ENCODE measurements at regions not wholly inside any gene's neighbourhood (a gene's known extent, or its start where the extent isn't known, plus 50 kb on each side); places are given as distances from the start of the nearest gene placed in this dataset.
"Not testable (repeated sequence)": the region's sequence is repeated elsewhere in the genome, so short reads cannot be mapped to it uniquely, and the experiment has no call there.

DNA sequence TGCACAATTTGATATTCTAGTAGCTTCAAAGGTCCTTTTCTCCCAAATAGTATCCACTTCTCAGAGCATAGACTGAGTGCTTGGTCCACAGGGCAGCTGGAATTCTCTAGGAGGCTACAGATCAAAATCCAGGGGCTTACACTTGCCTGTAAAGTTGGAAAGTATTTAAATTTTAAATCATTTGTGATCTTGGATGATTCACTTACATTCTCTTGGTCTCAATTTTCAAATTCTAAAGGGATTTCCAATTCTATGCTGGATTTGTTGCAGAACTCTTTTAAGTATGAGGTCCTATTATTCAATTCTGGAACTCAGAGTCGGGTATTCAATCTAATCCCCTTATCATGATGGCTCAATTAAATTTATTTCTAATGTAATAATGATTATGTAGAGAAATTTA lies 492.3 kb downstream of the NYAP2 start:
- DNase-seq = no peak

DNA sequence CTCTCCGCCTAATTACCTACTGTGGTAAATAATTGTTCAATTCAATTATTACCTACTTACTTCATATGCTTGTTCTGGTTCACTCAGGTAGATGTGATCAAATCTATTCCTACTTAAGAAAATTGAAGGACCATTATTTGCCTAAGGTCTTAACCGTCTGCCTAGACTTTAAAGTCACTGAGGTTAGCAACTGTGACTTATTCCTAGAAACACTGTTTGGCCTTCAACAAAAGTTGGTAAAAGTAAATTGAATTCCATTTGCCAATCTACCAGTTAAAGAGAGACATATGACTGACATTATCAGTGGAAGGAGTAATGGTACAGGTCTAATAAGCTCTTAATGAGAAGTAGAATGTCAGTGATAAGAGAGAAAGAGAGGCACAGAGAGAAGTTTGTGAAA lies 491.5 kb downstream of the NYAP2 start:
- no peak for DNase-seq

DNA sequence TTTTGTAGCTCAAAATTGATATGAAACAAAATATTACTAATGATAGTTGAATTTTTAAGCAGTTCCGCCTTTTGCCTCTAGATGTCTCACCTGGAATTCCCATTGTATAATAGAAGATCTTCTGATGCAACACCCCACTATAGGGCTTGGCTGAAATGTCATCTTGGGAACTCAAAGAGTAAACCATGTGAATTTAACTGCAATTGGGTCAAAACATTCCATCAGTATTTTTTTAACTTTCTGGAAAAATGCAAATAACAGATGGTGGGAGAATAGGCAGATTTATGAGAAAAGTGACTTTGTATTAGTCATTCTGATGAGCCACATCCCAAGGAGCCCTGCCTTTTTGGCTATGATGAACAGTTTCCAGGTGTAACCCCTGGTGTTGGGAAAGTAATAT lies 489.9 kb downstream of the NYAP2 start:
- peak; percentile 2 for DNase-seq

DNA sequence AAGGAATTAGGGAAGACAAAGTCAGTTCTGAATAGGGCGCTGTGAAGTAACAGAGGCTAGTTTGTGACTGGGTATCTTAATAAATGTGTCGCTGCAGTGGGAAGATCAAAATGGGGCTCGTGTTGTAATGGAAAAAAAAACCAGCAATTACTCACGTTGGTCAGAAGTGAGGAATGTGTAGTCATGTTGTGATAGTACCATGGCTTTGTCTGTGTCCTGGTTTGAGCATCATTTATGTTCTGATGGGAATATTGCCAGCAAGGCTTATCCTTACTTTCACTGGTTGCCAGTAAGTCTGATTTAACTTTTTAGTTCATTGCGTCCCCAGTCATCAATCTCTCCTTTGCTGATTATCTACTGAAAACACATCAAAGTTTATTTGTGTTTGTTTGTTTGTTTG lies 467.6 kb downstream of the NYAP2 start:
- DNase-seq = no peak

DNA sequence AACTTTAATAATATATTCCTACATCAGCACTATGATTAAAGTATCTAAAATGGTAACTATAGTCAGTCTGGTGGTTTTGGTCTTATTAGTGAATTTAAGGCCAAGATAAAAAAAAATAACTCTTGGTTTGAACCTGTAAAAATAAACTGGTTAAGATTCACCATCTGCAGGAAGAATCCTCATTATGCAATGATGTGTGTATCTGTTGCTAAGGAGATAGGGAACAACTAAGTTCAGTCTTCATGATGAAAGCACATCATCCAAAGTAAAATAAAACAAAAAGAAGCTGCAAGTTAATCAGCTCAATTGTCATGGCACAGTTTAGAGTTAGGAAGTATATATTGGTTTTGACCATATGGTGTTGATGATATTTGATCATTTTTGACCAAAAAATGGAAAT lies 466.0 kb downstream of the NYAP2 start:
- no peak for DNase-seq

DNA sequence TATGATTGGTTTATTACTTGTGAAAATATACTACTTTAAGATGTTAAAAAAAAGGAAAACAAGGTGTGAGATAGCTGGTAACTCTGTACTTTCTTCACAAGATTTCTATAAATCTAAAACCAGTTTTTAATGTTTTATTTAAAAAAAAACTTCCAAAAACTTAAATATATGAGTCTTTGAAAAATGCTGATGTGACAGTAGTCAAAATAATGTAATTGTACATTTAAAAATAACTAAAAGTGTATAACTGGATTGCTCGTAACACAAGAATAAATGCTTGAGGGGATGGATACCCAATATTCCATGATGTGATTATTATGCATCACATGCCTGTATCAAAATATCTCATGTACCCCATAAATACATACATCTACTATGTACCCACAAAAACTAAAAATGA lies 464.9 kb downstream of the NYAP2 start:
- DNase-seq = no peak

DNA sequence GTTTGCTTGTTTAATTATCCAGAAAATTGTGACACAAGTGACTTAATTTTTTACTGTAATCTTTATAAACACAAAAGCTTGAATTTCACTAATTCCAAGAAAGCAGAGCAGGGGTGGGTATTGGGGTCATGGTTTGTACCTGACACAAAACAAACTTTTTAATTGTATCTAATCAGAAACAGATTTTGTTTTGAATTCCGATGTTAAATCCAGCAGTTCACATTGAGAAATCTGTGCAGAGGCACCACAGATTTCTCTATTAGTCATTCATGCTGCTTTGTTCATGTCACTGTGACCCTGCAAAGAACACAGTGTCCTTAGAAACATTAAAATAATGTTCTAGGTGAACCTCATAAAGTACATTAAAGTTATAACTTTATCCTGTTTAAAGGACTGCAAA lies 443.4 kb downstream of the NYAP2 start:
- no peak for DNase-seq

DNA sequence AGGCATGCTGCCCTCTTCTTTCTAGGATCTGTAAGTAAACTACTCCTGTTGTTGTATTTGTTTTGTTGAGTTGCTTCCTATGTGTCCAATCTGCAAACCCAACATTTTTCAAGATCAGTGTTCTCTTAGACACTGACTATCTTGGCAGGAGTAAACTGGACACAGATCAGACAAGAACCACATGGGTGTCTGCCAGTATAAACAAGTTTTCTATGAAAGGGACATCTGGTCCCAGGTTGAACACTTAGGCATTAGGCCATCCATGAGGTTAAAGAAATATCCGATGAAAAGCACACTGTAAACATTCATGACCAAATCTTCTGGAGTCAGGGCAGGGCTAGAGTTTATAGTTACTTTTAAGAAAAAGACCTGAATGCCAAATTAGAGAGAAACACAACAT lies 441.8 kb downstream of the NYAP2 start:
- no peak for DNase-seq

DNA sequence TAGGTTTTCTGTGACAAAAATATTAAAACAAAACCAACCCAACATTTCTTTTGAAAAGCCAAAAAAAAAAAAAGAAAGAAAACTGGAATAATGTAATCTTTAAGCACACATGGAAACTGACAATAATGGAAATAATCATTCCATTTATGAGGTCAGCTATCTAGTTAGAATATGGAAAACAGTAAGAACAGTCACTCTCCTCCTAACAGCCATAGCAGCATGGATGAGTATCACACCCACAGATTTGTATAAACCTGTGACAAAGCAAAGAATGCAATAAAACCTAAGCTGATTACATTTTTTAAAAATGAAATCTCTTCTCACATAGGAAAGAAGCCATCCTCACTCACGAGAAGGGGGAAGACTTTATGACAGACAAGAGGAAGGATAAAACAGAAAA lies 437.8 kb downstream of the NYAP2 start:
- no peak for DNase-seq

DNA sequence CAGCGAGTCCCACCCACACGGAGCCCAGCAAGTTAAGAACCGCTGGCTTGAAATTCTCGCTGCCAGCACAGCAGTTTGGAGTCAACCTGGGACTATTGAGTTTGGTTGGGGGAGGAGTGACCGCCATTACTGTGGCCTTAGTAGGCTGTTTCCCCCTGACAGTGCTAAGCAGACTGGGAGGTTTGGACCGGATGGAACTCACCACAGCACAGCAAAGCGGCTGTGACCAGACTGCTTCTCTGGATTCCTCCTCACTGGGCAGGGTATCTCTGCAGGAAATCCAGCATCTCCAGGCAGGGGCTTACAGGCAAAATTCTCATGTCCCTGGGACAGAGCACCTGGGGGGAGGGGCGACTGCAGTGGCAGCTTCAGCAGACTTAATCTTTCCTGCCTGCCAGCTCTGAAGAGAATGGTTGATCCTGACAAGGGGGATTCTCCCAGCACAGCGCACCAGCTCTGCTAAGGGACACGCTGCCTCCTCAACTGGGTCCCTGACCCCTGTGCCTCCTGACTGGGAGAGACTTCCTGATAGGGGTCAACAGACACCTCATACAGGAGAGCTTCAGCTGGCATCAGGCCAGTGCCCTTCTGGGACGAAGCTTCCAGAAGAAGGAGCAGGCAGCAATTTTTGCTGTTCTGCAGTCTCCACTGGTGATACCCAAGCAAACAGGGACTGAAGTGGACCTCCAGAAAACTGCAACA lies 425.4 kb downstream of the NYAP2 start:
- DNase-seq = no peak

DNA sequence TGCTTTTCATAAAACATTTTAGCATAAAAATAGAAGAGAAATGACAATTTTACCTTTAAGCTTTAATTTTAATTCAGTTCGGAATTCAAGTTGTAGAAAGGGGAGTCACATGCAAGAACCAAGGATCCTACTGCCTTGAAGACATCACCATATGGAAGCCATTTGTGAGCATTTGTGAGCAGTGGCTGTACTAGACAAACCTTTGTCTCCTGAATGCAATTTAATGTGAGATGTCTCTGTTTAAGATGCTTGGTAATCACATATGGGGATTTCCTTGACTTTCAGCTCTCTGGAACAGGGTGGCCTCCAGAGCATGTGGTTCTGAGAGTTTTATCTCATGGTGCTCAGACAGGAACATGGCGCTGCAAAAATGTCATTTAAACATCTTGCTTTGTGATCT lies 421.8 kb downstream of the NYAP2 start:
- no peak for DNase-seq

DNA sequence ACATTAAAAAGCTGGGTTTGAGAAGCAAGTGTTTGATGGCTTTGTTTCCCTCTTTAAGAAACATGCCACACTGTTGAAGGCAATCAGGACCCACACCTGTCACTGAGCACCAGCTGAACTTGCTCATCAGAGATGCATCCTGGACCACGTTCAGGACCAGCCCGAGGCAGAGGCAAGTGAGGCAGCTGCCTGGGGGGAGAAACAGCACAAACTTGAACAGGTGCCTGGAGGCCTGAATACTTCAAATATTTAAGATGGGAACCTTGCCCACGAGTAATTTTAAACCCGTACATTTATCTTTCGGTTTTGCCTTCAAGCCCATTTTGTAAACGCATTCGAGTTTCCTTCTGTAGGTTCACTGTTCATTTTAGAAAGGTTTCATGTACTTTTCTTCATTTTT lies 421.3 kb downstream of the NYAP2 start:
- DNase-seq = no peak

DNA sequence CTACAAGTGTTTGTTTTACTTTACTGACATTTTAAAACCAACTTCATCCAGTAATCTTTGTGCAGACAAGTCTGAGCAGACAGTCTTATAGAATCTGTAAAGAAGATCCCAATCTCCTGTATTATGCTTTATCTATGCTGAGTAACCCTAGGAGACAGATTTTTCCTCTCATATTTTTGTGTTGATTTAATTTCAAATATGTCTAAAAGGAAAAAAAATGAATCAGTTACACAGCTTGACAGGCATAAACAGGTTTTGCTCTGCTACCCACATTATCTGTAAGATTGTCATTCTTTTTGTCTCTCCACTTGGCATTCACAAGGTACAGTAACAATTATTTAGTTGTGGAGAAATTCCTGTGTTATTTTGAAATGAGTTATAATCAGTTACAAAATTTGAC lies 415.0 kb downstream of the NYAP2 start:
- DNase-seq = no peak

DNA sequence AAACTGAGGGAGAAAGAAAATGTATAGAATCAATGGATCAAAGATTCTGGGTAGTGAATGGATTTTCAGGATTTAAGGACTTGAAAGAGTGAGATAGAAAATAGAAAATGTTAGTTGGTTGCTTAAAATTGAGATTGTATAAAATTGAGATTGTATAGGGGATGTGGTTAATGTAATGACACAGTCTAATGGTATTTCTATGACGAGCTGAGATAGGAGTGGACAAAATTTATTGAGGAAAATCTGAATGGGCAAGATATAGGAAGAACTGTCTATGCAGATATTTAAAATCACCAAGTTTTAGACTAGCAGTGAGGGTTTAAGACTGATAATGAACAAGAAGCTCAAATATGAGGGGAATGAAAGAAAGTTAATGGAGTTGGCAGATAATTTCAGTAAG lies 406.6 kb downstream of the NYAP2 start:
- no peak for DNase-seq

DNA sequence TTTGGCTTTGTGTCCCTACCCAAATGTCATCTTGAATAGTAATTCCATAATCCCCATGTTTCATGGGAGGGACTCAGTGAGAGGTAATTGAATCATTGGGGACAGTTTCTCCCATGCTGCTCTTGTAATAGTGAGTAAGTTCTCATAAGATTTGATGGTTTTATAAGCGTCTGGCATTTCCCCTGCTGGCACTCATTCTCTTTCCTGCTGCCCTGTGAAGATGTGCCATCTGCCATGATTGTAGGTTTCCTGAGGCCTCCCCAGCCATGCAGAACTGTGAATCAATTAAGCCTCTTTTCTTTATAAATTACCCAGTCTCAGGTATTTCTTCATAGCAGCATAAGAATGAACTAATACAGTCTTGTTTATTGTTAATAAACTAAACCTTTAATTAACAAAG lies 402.6 kb downstream of the NYAP2 start:
- not testable (repeated sequence) for DNase-seq

DNA sequence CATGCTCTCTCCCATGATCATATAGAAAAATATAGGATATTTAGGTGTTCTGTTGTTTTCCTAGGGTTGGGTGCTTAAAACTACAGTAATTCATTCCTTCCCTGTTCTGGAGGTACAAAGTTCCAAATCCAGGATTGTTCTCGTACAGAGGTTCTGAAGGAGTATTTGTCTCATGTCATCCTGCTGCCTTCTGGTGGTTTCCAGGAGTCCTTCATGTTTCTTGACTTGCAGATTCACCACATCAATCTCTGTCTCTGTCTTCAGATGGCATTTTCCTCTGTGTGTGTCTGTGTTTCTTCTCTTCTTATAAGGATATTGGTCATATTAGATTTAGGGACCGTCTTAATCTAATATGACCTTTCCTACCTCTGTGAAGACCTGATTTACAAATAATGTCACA lies 397.9 kb downstream of the NYAP2 start:
- DNase-seq = no peak

DNA sequence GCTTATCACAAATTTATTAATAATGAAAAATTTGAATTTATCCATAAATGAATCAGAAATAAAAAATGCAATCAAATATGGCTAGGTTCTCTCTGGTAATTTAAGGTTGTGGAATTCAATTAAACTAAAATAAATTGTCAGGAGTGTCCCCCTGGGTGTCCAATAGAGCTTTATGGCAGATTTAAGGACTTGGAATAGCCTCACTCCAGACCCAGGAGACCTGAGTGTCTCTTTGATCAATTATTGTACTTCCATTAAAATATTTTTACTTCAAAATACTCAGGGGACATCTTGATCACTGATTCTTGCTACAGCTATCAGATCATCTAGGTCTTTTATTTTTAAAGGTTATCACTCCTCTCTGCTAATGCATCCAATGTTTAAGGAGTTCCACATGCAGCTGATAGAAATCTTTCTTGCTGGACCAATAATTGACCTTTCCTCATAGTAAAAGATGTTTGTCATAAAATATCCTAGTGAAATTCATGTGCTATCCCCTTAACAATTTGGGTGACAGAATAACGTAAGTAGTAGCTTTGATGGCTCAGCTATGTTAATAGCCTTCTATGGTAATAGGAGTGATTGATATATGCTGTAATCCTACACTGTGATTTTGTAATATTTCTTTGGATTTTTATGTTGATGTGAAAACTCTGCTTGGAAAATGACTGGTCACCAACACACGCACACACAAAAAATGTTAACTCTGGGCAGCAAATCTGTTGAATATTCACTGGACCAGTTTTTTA lies 395.3 kb downstream of the NYAP2 start:
- DNase-seq = no peak

DNA sequence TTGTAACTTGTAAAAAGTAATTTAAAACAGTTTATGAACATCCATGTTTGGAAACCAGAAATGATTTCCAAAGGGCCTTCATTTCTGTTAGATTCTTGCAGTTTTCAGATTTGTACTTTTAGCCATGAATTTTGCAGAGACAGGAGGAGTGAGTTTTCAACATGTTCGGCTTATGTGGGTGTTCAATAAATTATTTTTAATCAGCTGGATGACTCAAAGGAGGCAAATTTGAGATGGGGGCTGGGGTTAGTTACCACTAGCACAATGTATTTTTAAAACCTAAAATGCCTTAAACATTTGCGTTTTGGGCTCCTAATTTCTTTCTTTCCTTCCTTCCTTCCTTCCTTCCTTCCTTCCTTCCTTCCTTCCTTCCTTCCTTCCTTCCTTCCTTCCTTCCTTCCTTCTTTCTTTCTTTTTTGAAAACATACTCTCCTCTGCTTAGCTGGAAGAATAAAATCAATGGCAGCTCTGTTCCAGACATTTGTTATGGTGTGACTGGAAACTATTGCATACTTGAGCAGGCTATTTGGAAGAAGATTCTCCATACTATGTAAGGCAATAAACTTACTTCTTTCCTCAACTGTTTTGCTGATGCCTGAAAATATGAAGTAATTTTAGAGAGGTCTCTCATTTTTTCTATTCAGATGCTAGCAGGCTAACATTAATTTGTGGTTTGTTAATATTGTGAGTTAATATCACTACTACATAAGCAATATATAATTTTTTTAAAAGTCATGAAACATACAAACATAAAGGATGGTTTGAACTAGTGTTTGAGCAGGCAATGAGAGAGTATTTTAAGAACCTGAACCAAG lies 394.4 kb downstream of the NYAP2 start:
- no peak for DNase-seq

DNA sequence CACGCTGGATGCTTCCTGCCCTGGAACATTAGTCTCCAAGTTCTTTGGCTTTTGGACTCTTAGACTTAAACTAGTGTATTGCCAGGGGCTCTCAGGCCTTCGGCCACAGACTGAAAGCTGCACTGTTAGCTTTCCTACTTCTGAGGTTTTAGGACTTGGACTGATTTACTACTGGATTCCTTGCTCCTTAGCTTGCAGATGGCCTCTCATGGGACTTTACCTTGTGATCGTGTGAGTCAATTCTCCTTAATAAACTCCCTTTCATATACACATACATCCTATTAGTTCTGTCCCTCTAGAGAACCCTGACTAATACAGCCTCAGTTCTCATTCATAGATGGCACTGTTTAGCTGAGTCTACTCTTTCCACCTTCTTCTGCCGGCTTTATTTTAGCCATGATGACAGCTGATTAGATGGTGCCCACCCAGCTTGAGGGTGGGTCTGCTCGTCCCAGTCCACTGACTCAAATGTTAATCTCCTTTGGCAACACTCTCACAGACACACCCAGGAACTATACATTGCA lies 389.1 kb downstream of the NYAP2 start:
- no peak for DNase-seq

DNA sequence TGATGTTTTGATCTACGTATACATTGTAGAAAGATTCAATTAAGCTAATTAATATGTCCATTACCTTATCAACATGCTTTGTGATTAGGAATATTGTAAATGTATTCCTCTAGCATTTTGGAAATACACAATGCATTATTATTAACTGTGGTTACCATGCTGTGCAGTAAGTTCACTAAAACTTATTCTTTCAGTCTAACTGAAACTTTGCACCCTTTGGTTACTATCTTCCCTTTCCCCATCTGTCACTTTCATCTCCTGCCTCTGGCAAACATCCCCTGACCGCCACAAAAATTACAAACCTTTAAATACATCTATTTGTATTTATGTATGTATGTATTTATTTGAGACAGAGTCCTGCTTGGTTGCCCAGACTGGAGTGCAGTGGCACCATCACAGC lies 388.0 kb downstream of the NYAP2 start:
- no peak for DNase-seq

DNA sequence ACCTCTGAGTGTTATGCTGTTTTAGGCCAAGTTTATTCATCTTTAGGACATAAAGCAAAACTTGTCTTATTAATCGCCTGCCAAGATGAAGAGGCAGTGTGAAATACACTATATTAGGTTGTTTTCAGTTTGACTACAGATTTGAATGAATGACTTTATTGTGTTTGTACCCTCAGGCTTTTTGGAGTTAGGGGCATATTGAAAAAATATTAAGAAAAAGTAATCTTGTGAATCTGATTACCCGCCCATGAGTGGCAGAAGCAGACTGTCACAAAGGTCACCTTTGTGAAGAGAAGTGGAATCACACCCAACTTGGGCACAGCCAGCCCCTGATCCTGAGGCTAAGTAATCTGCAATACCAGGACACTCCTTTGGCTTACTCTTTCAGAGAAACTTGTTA lies 382.5 kb downstream of the NYAP2 start:
- DNase-seq = no peak

DNA sequence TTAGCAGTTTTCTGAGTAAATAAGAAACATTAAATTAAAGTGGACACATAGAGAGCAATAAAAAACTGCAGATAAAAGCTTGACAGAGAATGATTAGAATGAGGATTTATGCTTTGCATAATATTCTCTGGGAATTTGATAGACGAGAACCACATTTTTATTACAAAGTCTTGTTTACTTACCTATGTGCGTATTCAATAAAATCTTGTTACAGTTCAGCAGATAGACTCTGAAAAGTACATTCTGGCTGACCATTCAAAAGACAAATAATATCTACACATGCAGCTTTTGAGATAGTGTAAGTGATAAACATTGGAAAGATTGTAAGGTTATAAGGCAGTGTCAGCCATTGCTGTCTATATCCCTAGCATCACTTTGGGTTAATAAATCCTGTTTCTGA lies 381.6 kb downstream of the NYAP2 start:
- DNase-seq = no peak

DNA sequence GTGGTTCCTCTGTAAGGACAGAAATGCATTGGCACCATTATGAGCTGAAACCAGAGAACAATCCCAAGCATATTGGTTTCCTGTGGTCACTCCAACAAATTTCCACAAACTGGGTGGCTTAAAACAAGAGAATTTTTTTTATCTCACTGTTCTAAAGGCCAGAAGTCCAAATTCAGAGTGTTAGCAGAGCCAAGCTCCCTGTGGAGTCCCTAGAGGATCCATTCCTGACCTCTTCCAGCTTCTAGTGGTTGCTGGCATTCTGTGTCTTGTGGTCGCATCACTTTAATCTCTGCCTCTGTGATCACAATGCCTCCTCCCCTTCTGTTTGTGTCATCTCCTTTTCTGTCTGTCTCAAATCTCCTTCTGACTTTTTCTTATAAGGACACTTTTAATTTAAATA lies 380.3 kb downstream of the NYAP2 start:
- DNase-seq = no peak

DNA sequence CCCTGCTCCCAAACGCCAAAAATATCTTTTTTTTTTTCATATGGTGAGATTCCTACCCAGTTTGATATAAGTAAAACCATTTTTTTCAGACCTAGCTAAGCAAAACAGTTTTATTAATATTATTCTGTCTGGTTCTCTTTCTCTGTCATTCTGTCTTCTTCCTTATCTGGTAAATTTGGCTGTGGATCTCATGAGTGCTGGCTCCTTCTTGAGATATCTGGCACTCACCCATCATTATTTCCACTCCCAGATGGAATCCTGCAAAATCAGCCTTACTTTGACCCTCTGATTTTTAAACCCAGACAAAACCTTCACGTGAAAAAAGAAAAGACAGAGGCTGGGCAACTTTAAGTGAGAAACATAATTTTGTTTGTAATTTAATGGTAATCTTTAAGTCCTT lies 373.6 kb downstream of the NYAP2 start:
- DNase-seq = no peak
